Activated CD8-positive, alpha-beta memory T cell treated with anti-CD3 and anti-CD28 coated beads, Interleukin-2, amount 50 U/mL, for 48 hours (primary cell): ENCODE measurements at regions not wholly inside any gene's neighbourhood (a gene's known extent, or its start where the extent isn't known, plus 50 kb on each side); places are given as distances from the start of the nearest gene placed in this dataset.
"Not testable (repeated sequence)": the region's sequence is repeated elsewhere in the genome, so short reads cannot be mapped to it uniquely, and the experiment has no call there.

Source experiments
- DNase-seq: peaks from one replicate; pipeline ENCODE4 v3.0.0-alpha.2; 2020

DNA sequence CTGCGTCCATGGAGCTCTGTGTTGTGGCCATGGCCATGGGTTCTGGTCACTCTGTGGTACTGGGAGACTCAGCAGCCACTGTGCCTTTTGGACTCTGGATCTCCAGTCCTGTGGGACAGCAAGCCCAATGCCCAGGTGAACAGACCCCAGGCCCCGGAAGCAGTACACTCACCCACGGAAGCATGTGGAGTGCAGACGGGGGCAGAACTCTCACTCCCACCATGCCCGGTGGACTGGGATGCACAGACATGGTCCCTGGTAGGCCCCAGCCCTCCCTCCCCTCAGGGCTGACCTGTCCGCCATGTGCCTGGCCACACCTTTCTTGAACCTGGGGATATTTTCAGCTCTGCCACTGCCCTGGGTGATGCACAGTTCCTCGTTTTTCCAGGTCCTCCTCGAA lies 163.3 kb downstream of the URI1 start:
- no peak for DNase-seq

DNA sequence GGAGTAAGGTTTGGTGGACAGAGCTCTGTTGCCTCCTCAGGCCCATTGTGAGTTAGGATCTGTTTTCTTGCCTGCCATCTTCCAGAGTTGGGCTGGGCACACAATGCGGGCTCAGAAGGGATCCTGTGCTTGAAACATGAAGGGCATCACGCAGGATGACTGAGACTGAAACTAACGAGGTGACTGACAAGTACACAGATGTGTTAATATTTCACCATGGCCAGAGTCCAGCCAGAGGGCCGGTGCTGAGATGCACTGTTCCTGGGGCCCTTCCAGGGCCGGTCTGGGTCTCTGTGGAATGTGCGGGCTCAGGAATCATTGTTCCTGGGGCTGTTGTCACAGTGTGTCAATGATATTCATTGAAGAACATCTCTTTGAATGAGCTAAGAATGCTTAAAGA lies 163.7 kb downstream of the URI1 start:
- no peak for DNase-seq

GRCh38 chr19:30106417-30107095 lies 164.5 kb downstream of the URI1 start:
- DNase-seq: no peak

- no peak for DNase-seq
These were observed 165.2 kb downstream of the URI1 start for GRCh38 chr19:30107251-30107650.

DNA sequence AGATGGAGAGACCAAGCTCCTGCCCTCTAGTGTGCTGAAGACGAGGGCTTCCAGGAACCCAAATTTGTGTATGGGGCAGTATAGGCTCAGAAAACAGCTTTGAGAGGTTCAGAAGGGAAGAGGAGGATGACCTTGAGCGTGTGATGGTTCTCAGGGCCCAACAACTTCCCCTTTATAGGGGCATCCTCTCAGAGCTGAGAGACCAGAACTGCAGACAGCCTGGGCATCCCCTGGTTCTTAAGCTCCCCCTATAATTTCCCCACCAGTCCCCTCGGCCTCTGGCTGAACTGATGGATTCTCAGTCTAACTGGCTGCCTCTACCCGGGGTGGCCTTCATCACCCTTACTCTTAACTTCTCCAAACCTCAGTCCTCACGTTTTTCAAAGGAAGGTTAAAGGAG lies 167.5 kb downstream of the URI1 start:
- no peak for DNase-seq

- DNase-seq: no peak
These were observed 169.2 kb downstream of the URI1 start for GRCh38 chr19:30111021-30111855.

GRCh38 chr19:30112171-30112570 lies 170.1 kb downstream of the URI1 start:
- DNase-seq: no peak

DNA sequence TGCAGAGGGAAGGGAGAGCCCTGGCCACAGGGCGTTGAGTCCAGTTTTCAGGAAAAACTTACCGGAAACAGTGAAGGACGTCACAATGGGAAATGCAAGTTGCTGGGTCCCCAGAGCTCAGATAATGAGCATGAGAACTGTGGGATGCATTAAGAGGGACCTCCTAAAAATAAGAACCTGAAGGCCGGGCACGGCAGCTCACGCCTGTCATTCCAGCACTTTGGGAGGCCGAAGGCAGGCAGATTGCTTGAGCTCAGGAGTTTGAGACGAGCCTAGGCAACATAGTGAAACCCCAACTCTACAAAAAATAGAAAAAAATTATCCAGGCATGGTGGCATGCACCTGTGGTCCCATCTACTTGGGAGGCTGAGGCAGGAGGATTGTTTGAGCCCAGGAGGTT lies 170.6 kb downstream of the URI1 start:
- DNase-seq: no peak

DNA sequence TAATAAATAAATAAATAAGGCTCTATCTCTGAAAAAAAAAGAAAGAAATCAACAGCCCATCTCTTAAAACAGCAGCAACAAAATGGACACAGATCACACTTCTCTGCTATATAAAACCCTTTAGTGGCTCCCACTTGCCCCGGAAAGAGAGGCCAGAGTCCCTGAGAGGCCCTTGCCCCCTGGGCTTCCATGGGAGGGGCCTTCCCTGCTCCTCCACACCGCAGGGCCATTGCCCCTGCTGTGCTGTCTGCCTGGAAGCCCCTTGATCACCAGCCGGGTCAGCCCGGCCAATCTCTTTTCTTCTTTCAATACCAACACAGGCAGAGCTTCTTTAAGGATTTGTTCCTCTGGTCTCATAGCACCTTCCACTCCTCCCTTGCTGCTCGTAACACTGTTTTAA lies 171.1 kb downstream of the URI1 start:
- no peak for DNase-seq

GRCh38 chr19:30114095-30114494 lies 172.1 kb downstream of the URI1 start:
- not testable (repeated sequence) for DNase-seq

DNA sequence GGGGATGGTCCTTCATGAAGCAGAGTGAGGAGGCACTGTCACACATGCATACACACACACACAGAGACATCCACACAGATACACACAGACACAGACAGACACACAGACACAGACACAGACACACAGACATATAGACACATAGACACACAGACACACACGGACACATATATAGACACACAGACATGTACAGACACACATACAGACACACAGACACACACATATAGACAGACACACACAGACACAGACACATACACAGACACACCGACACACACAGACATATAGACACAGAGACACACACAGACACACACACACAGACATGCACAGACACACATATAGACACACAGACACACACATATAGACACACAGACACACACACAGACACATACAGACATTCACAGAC lies 173.9 kb downstream of the URI1 start:
- DNase-seq: no peak

DNA sequence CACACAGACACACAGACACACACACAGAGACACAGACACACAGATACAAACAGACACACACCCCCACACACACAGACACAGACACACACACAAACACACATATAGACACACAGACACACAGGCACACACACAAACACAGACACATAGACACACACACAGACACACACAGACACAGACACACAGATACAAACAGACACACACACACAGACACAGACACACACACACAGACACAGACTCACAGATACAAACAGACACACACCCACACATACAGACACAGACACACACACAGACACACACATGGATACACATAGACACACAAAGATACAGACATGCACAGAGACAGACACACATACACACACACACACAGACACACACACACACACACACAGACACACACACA lies 174.5 kb downstream of the URI1 start:
- no peak for DNase-seq

- DNase-seq: no peak
These were observed 175.0 kb downstream of the URI1 start for GRCh38 chr19:30116984-30117555.

DNA sequence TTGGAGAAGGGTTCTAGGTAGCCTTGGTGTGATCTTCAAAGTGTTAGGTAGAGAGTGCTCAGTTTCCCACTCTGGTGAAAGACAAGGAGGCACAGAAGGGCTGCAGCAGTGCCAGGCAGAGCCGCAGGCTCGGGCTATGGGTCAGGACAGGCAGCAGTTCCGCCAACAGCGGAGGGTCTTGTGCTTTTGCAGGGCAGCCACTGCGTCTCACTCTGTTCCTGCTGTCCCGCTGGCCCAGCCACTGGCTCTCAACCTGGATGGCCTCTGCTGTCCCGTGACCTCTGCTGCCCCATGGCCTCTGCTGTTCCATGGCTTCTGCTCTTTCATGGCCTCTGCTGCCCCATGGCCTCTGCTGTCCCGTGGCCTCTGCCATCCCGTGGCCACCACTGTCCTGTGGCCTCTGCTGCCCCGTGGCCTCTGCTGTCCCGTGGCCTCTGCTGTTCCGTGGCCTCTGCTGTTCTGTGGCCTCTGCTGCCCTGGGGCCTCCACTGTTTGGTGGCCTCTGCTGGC lies 175.7 kb downstream of the URI1 start:
- no peak for DNase-seq

DNA sequence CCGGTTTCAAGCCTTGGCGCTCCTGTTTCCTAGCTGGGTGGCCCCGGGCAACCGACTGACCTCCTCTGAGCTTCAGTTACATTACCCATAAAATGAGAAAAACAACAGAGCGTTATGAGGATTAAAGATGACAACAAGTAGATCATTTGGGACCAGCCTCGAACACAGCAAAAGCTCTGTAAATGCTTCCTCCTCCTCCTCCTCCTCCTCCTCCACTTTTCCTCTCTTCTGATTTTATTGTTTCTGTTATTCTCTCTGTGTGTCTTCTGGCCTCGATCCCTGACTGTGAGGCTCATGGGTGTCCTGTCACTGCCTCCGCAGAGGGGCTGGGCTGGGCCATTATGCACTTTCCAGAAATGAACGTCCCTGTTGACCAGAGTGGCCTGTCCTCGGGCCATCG lies 176.2 kb downstream of the URI1 start:
- no peak for DNase-seq

- DNase-seq: no peak
These were observed 176.7 kb downstream of the URI1 start for GRCh38 chr19:30118760-30119159.

DNA sequence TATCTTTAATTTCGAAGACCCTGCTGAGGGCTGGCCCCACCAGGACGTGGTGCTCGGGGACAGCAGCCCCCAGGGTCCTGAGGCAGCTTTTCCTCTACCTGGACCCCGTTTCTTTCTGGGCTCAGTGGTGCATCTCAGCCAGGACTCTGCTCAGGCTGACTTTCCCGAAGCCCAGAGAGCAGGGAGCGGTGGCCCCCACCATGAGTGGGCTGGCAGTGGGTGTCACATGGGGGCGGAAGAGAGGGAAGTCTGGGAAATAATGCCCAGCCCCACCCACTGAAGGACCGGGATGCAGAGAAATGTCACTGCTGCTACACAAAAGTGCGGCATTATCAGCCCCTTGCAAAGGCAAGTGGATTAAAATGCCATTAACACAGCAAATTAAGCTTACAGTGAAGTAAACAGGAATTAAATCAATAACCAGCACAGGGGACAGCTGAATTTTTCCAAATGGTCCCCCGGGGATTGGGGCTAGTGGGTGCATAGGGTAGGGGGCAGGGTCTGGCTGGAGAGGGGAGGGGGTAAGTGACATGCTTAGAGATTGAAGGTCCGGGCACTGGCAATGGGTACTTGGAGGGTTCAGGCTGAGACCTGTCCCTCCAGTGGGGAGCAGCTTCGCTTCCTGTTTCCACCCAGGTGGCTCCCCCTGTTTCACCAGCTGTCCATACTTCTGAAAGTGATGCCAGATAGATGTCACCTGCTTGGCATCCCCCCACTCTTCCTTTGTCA lies 177.3 kb downstream of the URI1 start:
- DNase-seq: no peak

GRCh38 chr19:30120860-30121484 lies 178.9 kb downstream of the URI1 start:
- DNase-seq: no peak

DNA sequence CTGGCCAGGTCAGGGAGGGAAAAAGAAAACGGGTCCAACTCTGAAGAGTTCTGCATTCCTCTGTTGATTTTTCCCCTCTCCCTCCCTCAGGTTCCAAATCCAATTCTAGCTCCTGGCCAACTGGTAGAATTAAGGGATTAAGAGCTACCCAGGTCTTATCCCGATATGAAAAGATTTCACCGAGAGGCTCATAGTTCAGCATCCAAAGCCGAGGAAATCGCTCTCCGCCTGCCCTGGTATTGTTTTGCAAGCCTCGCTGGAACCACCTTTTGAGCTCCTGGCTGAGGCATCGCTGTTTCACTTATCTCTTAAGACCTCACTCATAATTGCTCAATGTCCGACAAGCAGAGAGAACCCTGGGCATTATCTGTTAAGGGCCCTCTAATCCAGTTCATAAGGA lies 180.4 kb downstream of the URI1 start:
- DNase-seq: no peak

GRCh38 chr19:30123119-30123518 lies 181.1 kb downstream of the URI1 start:
- no peak for DNase-seq

GRCh38 chr19:30123611-30124010 lies 181.6 kb downstream of the URI1 start:
- DNase-seq: no peak

DNA sequence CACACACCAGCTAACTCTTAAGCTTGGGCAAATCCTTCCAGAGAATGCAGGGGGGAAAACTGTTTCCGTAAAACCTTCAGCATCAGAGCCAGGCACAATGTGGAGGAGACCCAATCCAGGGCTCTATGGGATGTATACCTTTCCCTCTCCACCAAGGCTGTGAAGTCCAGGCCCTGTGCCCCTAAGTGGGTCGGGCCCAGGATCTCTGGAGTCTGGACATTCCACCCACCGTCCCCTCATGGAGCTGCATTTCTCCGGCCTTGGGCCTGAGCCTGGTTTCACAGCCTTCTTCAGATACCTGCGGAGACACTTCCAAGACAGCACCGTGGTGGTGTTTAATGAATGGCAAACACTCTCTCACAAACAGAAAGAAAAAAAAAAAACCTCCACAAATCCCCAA lies 186.2 kb downstream of the URI1 start:
- DNase-seq: no peak
